ENCODE measurements at regions not wholly inside any gene's neighbourhood (a gene's known extent, or its start where the extent isn't known, plus 50 kb on each side); places are given as distances from the start of the nearest gene placed in this dataset.

DNA sequence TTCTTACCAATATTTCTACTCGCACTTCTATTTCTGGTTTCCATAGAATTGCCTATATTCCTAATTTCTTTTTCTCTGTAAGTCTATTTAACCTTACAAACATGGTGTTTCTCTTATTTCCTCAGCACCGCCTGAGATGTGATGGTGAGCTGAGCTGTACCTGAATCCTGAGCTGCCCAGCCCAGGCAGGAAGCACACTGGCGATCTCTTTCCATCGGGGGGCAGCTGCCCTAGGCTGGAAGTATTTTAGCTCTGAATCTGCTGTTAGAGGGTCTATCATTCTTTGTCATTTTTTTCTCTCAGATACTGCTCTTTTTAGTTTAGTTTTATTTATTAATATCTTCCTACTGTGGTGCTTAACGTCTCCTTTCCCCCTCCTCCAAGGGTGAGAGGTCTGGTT is 173.4 kb upstream of the SLC35B3 start:
- POLR2A ChIA-PET, result no interaction called here
- no peaks in the 10 kb centered on the region for H3K9me1 ChIP-seq (replicated peaks; ENCODE audit: control insufficient read depth, extremely low read depth, insufficient read depth, low read length)
- BruUV-seq (replicated peaks), result no TSS peak
- intact Hi-C loops (cut with micrococcal nuclease), result no loop called here
- no peak overlapping the region for H2AFZ ChIP-seq (ENCODE audit: low read depth, low read length)
- H3K27ac ChIP-seq (ENCODE audit: insufficient read depth, low read depth, low read length), result no peak overlapping the region
- no peak overlapping the region for H3K9ac ChIP-seq (replicated peaks; ENCODE audit: extremely low read depth, insufficient read depth, low read length)
- no peaks in the 10 kb centered on the region for H3K36me3 ChIP-seq (ENCODE audit: control insufficient read depth in 2 of 2, extremely low read depth in 1 of 2, insufficient read depth in 2 of 2, low read length in 2 of 2)
- no peaks in the 10 kb centered on the region for H3K79me2 ChIP-seq (ENCODE audit: control insufficient read depth, insufficient read depth, low read length)
- H3K4me1 ChIP-seq (ENCODE audit: control insufficient read depth, extremely low read depth, insufficient read depth, low read length), result no peaks in the 10 kb centered on the region
- dilution Hi-C loops (cut with MboI; ENCODE audit: extremely low pct_ligation_motif_present, low sequenced_read_pairs), result no loop called here
- CTCF ChIA-PET, result no interaction called here
- no peaks in the 10 kb centered on the region for H3K9me3 ChIP-seq (replicated peaks; ENCODE audit: control insufficient read depth, insufficient read depth, low read length)
- no peak overlapping the region for H3K4me3 ChIP-seq (replicated peaks in 1 of 3; ENCODE audit: insufficient read depth in 1 of 3, low read depth in 1 of 3, low read length in 3 of 3)
- FAIRE-seq (no peak), DNase-seq (ENCODE audit: low read depth, low spot score) (no peak)
- TF ChIP-seq EZH2 (IDR thresholded peaks at IDR 0.05; ENCODE audit: borderline replicate concordance, low read depth, low read length, severe bottlenecking), result no peak
- no peak for TF ChIP-seq GATA2 (IDR thresholded peaks at IDR 0.05; ENCODE audit: insufficient read depth, insufficient read length, low read depth, low read length)
- no peak for TF ChIP-seq JUN (IDR thresholded peaks at IDR 0.05; ENCODE audit: borderline replicate concordance, insufficient read depth, insufficient read length, low read depth)
- no peak for TF ChIP-seq MYC (IDR thresholded peaks at IDR 0.05; ENCODE audit: low read depth, low read length)
- TF ChIP-seq, protein P1, sequence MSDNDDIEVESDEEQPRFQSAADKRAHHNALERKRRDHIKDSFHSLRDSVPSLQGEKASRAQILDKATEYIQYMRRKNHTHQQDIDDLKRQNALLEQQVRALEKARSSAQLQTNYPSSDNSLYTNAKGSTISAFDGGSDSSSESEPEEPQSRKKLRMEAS (IDR thresholded peaks at IDR 0.05; ENCODE audit: insufficient read depth, insufficient read length), result no peak
- no peak for TF ChIP-seq POLR2A (IDR thresholded peaks at IDR 0.05; ENCODE audit: low read depth, low read length)
- no peak for TF ChIP-seq POLR2AphosphoS5 (IDR thresholded peaks at IDR 0.05; ENCODE audit: insufficient read depth, low read depth, low read length)
- H3K4me2 ChIP-seq (ENCODE audit: insufficient read depth, low read length), result no peak overlapping the region
- H3K27me3 ChIP-seq (ENCODE audit: control insufficient read depth in 2 of 2, insufficient read depth in 2 of 2, low read length in 2 of 2), result no peaks in the 10 kb centered on the region
- no peaks in the 10 kb centered on the region for H4K20me1 ChIP-seq (replicated peaks; ENCODE audit: control insufficient read depth, extremely low read depth, insufficient read depth, low read length)

DNA sequence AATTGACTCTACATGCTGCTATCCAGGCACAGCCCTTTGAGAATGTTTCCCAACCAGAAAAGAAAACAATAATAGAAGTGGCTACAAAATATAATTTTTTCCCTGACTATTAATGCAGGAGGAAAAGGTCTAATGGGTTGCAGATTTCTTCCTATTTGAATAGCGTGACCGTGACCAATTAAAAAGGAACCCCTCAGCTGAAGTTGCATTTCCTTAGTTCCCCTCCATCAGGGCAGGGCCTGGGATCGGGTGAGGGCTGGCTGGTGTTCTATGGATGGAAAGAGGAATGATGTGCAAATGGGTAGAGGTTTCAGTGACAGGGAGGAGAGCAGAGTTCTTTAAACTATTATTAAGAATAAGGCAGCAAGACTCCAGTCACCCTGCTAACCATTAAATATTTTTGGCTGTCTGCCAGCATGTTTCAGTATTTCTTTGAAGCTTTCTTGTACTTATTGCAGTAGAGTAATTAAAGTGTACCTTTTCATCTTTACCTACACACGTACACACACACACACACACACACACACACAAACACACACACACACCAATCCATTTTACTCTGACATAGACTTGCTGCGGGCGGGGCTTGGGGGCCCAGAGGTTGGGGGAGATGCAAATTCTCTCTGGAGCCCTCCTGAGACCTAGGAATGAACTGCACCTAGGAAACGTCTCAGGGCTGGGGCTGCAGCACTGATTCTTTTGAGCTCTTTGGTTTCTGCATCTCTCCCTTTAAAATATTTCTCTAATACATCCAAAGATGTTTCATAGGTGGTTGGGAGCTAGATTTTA is 154.8 kb upstream of the SLC35B3 start:
- Histone ChIP-seq H4K20me1 (replicated peaks; ENCODE audit: control insufficient read depth, extremely low read depth, insufficient read depth, low read length) (no peaks in the 10 kb centered on the region), H3K4me3 (replicated peaks in 1 of 3; ENCODE audit: insufficient read depth in 1 of 3, low read depth in 1 of 3, low read length in 3 of 3) (no peak overlapping the region), H3K9me1 (replicated peaks; ENCODE audit: control insufficient read depth, extremely low read depth, insufficient read depth, low read length) (no peaks in the 10 kb centered on the region), H2AFZ (ENCODE audit: low read depth, low read length) (no peak overlapping the region), H3K4me1 (ENCODE audit: control insufficient read depth, extremely low read depth, insufficient read depth, low read length) (no peaks in the 10 kb centered on the region), H3K27me3 (ENCODE audit: control insufficient read depth in 2 of 2, insufficient read depth in 2 of 2, low read length in 2 of 2) (no peaks in the 10 kb centered on the region), H3K9me3 (replicated peaks; ENCODE audit: control insufficient read depth, insufficient read depth, low read length) (no peaks in the 10 kb centered on the region), H3K79me2 (ENCODE audit: control insufficient read depth, insufficient read depth, low read length) (no peaks in the 10 kb centered on the region), H3K9ac (replicated peaks; ENCODE audit: extremely low read depth, insufficient read depth, low read length) (no peak overlapping the region), H3K4me2 (ENCODE audit: insufficient read depth, low read length) (no peak overlapping the region), H3K36me3 (ENCODE audit: control insufficient read depth in 2 of 2, extremely low read depth in 1 of 2, insufficient read depth in 2 of 2, low read length in 2 of 2) (no peaks in the 10 kb centered on the region), H3K27ac (ENCODE audit: insufficient read depth, low read depth, low read length) (no peak overlapping the region)
- DNase-seq (ENCODE audit: low read depth, low spot score), result no peak
- intact Hi-C loops (cut with micrococcal nuclease), result no loop called here
- dilution Hi-C loops (cut with MboI; ENCODE audit: extremely low pct_ligation_motif_present, low sequenced_read_pairs), result no loop called here
- FAIRE-seq, result no peak
- no peak for TF ChIP-seq POLR2AphosphoS5 (IDR thresholded peaks at IDR 0.05; ENCODE audit: insufficient read depth, low read depth, low read length)
- no peak for TF ChIP-seq POLR2A (IDR thresholded peaks at IDR 0.05; ENCODE audit: low read depth, low read length)
- TF ChIP-seq, protein P2, sequence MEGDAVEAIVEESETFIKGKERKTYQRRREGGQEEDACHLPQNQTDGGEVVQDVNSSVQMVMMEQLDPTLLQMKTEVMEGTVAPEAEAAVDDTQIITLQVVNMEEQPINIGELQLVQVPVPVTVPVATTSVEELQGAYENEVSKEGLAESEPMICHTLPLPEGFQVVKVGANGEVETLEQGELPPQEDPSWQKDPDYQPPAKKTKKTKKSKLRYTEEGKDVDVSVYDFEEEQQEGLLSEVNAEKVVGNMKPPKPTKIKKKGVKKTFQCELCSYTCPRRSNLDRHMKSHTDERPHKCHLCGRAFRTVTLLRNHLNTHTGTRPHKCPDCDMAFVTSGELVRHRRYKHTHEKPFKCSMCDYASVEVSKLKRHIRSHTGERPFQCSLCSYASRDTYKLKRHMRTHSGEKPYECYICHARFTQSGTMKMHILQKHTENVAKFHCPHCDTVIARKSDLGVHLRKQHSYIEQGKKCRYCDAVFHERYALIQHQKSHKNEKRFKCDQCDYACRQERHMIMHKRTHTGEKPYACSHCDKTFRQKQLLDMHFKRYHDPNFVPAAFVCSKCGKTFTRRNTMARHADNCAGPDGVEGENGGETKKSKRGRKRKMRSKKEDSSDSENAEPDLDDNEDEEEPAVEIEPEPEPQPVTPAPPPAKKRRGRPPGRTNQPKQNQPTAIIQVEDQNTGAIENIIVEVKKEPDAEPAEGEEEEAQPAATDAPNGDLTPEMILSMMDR (IDR thresholded peaks at IDR 0.05; ENCODE audit: extremely low read depth in 1 of 2, insufficient read depth in 1 of 2, low read depth in 1 of 2, low read length in 2 of 2), result no peak
- no peak for TF ChIP-seq GATA2 (IDR thresholded peaks at IDR 0.05; ENCODE audit: insufficient read depth, insufficient read length, low read depth, low read length)
- no peak for TF ChIP-seq JUN (IDR thresholded peaks at IDR 0.05; ENCODE audit: borderline replicate concordance, insufficient read depth, insufficient read length, low read depth)
- no peak for TF ChIP-seq FOS (IDR thresholded peaks at IDR 0.05; ENCODE audit: borderline replicate concordance, insufficient read depth, low read length)
- TF ChIP-seq, protein P1 (IDR thresholded peaks at IDR 0.05; ENCODE audit: insufficient read depth, insufficient read length), result no peak
- TF ChIP-seq EZH2 (IDR thresholded peaks at IDR 0.05; ENCODE audit: borderline replicate concordance, low read depth, low read length, severe bottlenecking), result no peak
- TF ChIP-seq MYC (IDR thresholded peaks at IDR 0.05; ENCODE audit: low read depth, low read length), result no peak
- POLR2A ChIA-PET, result no interaction called here
- no TSS peak for BruUV-seq (replicated peaks)
- CTCF ChIA-PET, result no interaction called here
